Vagina (tissue), 2 donors: ENCODE measurements at regions not wholly inside any gene's neighbourhood (a gene's known extent, or its start where the extent isn't known, plus 50 kb on each side); places are given as distances from the start of the nearest gene placed in this dataset.

ENCODE experiments used
- POLR2A ChIP-seq, 2 donors: fragments of 450-650 bp; IDR thresholded peaks; one replicate each; pipeline ENCODE4 v1.6.1; 2017; ENCODE audit warnings: antibody characterized with exemption in 2 of 2, mild to moderate bottlenecking in 2 of 2, moderate library complexity in 2 of 2
- TF ChIP-seq, protein P1 (sequence below), 3 experiments: fragments of 450-650 bp in 2 of 3; fragments of 200-600 bp in 1 of 3; sonication (generic) in 1 of 3; IDR thresholded peaks; one replicate each; pipeline ENCODE4 v1.5.1; 2017 to 2019; ENCODE audit warnings: antibody characterized with exemption in 3 of 3, mild to moderate bottlenecking in 2 of 3, moderate library complexity in 2 of 3

- no peak for TF ChIP-seq POLR2A (IDR thresholded peaks at IDR 0.05)
- TF ChIP-seq, protein P1, sequence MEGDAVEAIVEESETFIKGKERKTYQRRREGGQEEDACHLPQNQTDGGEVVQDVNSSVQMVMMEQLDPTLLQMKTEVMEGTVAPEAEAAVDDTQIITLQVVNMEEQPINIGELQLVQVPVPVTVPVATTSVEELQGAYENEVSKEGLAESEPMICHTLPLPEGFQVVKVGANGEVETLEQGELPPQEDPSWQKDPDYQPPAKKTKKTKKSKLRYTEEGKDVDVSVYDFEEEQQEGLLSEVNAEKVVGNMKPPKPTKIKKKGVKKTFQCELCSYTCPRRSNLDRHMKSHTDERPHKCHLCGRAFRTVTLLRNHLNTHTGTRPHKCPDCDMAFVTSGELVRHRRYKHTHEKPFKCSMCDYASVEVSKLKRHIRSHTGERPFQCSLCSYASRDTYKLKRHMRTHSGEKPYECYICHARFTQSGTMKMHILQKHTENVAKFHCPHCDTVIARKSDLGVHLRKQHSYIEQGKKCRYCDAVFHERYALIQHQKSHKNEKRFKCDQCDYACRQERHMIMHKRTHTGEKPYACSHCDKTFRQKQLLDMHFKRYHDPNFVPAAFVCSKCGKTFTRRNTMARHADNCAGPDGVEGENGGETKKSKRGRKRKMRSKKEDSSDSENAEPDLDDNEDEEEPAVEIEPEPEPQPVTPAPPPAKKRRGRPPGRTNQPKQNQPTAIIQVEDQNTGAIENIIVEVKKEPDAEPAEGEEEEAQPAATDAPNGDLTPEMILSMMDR (IDR thresholded peaks at IDR 0.05): no peak
These were observed 106.5 kb downstream of the RPS24 start for GRCh38 chr10:78140066-78140630.
